OCI-LY1 (cell line): ENCODE measurements at regions not wholly inside any gene's neighbourhood (a gene's known extent, or its start where the extent isn't known, plus 50 kb on each side); places are given as distances from the start of the nearest gene placed in this dataset.

Experiments used
- H2AFZ ChIP-seq: fragments of 200-600 bp; sonication (generic), shearing (Covaris generic); 2 replicates; pipeline ENCODE4 v1.6.0; 2014; ENCODE audit warnings: antibody characterized with exemption, mild to moderate bottlenecking, low read length
- H3F3A ChIP-seq: fragments of 200-600 bp; sonication (generic), shearing (Covaris generic); 2 replicates; pipeline ENCODE4 v1.6.0; 2014; ENCODE audit warnings: mild to moderate bottlenecking, antibody characterized with exemption, low read length, moderate library complexity; ENCODE audit not compliant: insufficient read depth
- H3K27ac ChIP-seq: fragments of 200-600 bp; sonication (generic); 2 replicates; pipeline ENCODE4 v1.5.1; 2014; ENCODE audit warnings: low read length, mixed run types, mild to moderate bottlenecking, low read depth; ENCODE audit not compliant: poor library complexity, severe bottlenecking
- H3K27me3 ChIP-seq: fragments of 200-600 bp; sonication (generic); 2 replicates; pipeline ENCODE4 v1.6.0; 2014; ENCODE audit warnings: antibody characterized with exemption, mild to moderate bottlenecking, low read length, moderate library complexity; ENCODE audit not compliant: insufficient read depth
- H3K36me3 ChIP-seq: fragments of 200-600 bp; sonication (generic); 2 replicates; pipeline ENCODE4 v1.6.1; 2014; ENCODE audit warnings: mild to moderate bottlenecking, antibody characterized with exemption, low read length, moderate library complexity, mixed read lengths; ENCODE audit not compliant: insufficient read depth
- H3K4me1 ChIP-seq: fragments of 200-600 bp; sonication (generic); 2 replicates; pipeline ENCODE4 v1.5.1; 2014; ENCODE audit warnings: mild to moderate bottlenecking, low read length, moderate library complexity; ENCODE audit not compliant: insufficient read depth, severe bottlenecking
- H3K4me2 ChIP-seq: fragments of 200-600 bp; sonication (generic), shearing (Covaris generic); 2 replicates; pipeline ENCODE4 v1.6.1; 2014; ENCODE audit warnings: low read length
- H3K4me3 ChIP-seq: fragments of 200-600 bp; sonication (generic); 2 replicates; pipeline ENCODE4 v1.5.1; 2014; ENCODE audit warnings: low read length, low read depth, mild to moderate bottlenecking, mixed read lengths; ENCODE audit not compliant: poor library complexity, severe bottlenecking
- H3K79me2 ChIP-seq: fragments of 200-600 bp; shearing (Covaris generic); 2 replicates; pipeline ENCODE4 v1.6.1; 2016; ENCODE audit warnings: mixed run types, low read length, mixed read lengths; ENCODE audit not compliant: insufficient read depth
- H3K9ac ChIP-seq: fragments of 200-600 bp; sonication (generic), shearing (Covaris generic); 2 replicates; pipeline ENCODE4 v1.6.1; 2014; ENCODE audit warnings: mild to moderate bottlenecking, low read length, mixed read lengths
- H3K9me2 ChIP-seq: fragments of 200-600 bp; sonication (generic), shearing (Covaris generic); 2 replicates; pipeline ENCODE4 v1.6.1; 2014; ENCODE audit warnings: low read depth, mild to moderate bottlenecking, low read length, mixed read lengths
- H3K9me3 ChIP-seq: fragments of 200-600 bp; shearing (Covaris generic); 2 replicates; pipeline ENCODE4 v1.6.1; 2014; ENCODE audit warnings: low read length, mixed read lengths
- H4K20me1 ChIP-seq: fragments of 200-600 bp; sonication (generic), shearing (Covaris generic); 2 replicates; pipeline ENCODE4 v1.6.0; 2016; ENCODE audit warnings: mild to moderate bottlenecking, low read length; ENCODE audit not compliant: insufficient read depth
- CTCF ChIP-seq: fragments of 200-600 bp; sonication (generic), shearing (Covaris generic); IDR thresholded peaks from 2 replicates; pipeline ENCODE4 v1.5.1; 2017; ENCODE audit warnings: mild to moderate bottlenecking, antibody characterized with exemption, low read length, moderate library complexity, mixed read lengths
- EZH2 ChIP-seq: fragments of 200-600 bp; sonication (generic), shearing (Covaris generic); IDR thresholded peaks from 2 replicates; pipeline ENCODE4 v1.8.0; 2017; ENCODE audit warnings: borderline replicate concordance, mixed run types, mild to moderate bottlenecking, antibody characterized with exemption, low read length, moderate library complexity, mixed read lengths

GRCh38 chr7:131020759-131021261 is 286.8 kb upstream of the KLF14 start:
- Histone ChIP-seq H3K27me3 (no peaks in the 10 kb centered on the region), H3F3A (no peaks in the 10 kb centered on the region), H4K20me1 (no peaks in the 10 kb centered on the region), H2AFZ (no peak overlapping the region), H3K36me3 (peaks cover 69% of the 10 kb centered on the region), H3K9me2 (no peaks in the 10 kb centered on the region), H3K9me3 (no peaks in the 10 kb centered on the region), H3K79me2 (peaks cover 71% of the 10 kb centered on the region), H3K4me2 (no peak overlapping the region), H3K27ac (peak overlapping the region; percentile 51), H3K9ac (no peak overlapping the region; the same call in 1 of the 2 replicates), H3K4me3 (no peak overlapping the region), H3K4me1 (peaks cover 37% of the 10 kb centered on the region)
- TF ChIP-seq CTCF = no peak
- no peak for TF ChIP-seq EZH2

GRCh38 chr7:131021460-131021859 is 287.5 kb upstream of the KLF14 start:
- Histone ChIP-seq H2AFZ (no peak overlapping the region), H3K36me3 (peaks cover 69% of the 10 kb centered on the region), H3K27me3 (no peaks in the 10 kb centered on the region), H3F3A (no peaks in the 10 kb centered on the region), H3K27ac (peak overlapping the region; percentile 51), H3K4me3 (no peak overlapping the region), H3K9me2 (no peaks in the 10 kb centered on the region), H4K20me1 (no peaks in the 10 kb centered on the region), H3K4me1 (peaks cover 39% of the 10 kb centered on the region), H3K9me3 (no peaks in the 10 kb centered on the region), H3K4me2 (peak overlapping the region; percentile 20; the same call in 1 of the 2 replicates), H3K9ac (no peak overlapping the region; the same call in 1 of the 2 replicates), H3K79me2 (peaks cover 71% of the 10 kb centered on the region)
- no peak for TF ChIP-seq CTCF
- no peak for TF ChIP-seq EZH2

GRCh38 chr7:131021902-131022301 is 287.9 kb upstream of the KLF14 start:
- H3K9me3 ChIP-seq = no peaks in the 10 kb centered on the region
- H3K9me2 ChIP-seq = no peaks in the 10 kb centered on the region
- peak overlapping the region; percentile 20; the same call in 1 of the 2 replicates for H3K4me2 ChIP-seq
- peak overlapping the region; percentile 51 for H3K27ac ChIP-seq
- H2AFZ ChIP-seq = no peak overlapping the region
- no peaks in the 10 kb centered on the region for H3K27me3 ChIP-seq
- H4K20me1 ChIP-seq = no peaks in the 10 kb centered on the region
- H3K79me2 ChIP-seq = peaks cover 71% of the 10 kb centered on the region
- H3K36me3 ChIP-seq = peaks cover 70% of the 10 kb centered on the region
- no peak for TF ChIP-seq CTCF
- TF ChIP-seq EZH2 = no peak
- H3K9ac ChIP-seq = no peak overlapping the region; the same call in 1 of the 2 replicates
- H3F3A ChIP-seq = 0 out of 2 replicates have a peak, but pooled peaks cover 3% of the 10 kb centered on the region
- no peak overlapping the region for H3K4me3 ChIP-seq
- peaks cover 44% of the 10 kb centered on the region for H3K4me1 ChIP-seq
